Hepatocyte (in vitro differentiated cells): ENCODE measurements at regions not wholly inside any gene's neighbourhood (a gene's known extent, or its start where the extent isn't known, plus 50 kb on each side); places are given as distances from the start of the nearest gene placed in this dataset.

Source experiments
- EZH2 ChIP-seq: fragments of 200-600 bp; sonication (generic); IDR thresholded peaks from 2 replicates; pipeline ENCODE4 v1.6.1; 2016; ENCODE audit warnings: antibody characterized with exemption, mild to moderate bottlenecking, borderline replicate concordance
- TF ChIP-seq, protein P1 (sequence below): fragments of 200-600 bp; sonication (generic); IDR thresholded peaks from 2 replicates; pipeline ENCODE4 v1.5.1; 2016; ENCODE audit warnings: antibody characterized with exemption, mild to moderate bottlenecking; ENCODE audit not compliant: poor library complexity

DNA sequence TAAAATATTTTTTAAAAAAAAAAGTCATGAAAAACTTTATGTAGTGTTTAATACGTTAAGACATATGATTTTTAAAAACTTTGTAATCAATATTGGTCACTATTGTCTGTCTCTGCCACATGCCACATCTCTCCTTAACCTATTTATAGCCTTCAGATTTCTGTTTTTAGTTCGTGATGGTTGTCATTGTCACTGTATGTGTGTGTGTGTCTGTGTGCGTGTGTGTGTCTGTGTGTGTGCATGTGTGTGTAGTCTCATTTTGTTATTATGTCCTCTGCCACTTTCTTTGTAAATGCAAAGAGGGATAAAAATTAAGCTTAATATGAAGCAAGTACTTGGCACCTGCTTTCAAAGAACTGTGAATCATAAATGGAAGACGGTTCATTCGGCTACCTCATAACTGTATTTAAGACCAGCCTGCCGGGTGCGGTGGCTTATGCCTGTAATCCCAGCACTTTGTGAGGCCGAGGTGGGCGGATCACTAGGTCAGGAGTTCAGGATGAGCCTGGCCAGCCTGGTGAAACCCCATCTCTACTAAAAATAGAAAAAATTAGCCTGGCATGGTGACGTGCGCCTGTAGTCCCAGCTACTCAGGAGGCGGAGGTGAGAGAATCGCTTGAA is 354.0 kb downstream of the ARL4A start:
- no peak for TF ChIP-seq EZH2
- TF ChIP-seq, protein P1, sequence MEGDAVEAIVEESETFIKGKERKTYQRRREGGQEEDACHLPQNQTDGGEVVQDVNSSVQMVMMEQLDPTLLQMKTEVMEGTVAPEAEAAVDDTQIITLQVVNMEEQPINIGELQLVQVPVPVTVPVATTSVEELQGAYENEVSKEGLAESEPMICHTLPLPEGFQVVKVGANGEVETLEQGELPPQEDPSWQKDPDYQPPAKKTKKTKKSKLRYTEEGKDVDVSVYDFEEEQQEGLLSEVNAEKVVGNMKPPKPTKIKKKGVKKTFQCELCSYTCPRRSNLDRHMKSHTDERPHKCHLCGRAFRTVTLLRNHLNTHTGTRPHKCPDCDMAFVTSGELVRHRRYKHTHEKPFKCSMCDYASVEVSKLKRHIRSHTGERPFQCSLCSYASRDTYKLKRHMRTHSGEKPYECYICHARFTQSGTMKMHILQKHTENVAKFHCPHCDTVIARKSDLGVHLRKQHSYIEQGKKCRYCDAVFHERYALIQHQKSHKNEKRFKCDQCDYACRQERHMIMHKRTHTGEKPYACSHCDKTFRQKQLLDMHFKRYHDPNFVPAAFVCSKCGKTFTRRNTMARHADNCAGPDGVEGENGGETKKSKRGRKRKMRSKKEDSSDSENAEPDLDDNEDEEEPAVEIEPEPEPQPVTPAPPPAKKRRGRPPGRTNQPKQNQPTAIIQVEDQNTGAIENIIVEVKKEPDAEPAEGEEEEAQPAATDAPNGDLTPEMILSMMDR = no peak
